Ishikawa (cell line): ENCODE measurements at regions not wholly inside any gene's neighbourhood (a gene's known extent, or its start where the extent isn't known, plus 50 kb on each side); places are given as distances from the start of the nearest gene placed in this dataset.

Experiments
- CEBPB ChIP-seq: IDR thresholded peaks from 2 replicates; pipeline ENCODE4 v1.6.1; 2012
- CREB1 ChIP-seq: IDR thresholded peaks from 2 replicates; pipeline ENCODE4 v1.6.1; 2012; ENCODE audit warnings: low read depth
- EGR1 ChIP-seq: IDR thresholded peaks from 2 replicates; pipeline ENCODE4 v1.6.1; 2012
- EP300 ChIP-seq: IDR thresholded peaks from 2 replicates; pipeline ENCODE4 v1.6.1; 2012; ENCODE audit warnings: borderline replicate concordance
- FOXM1 ChIP-seq: IDR thresholded peaks from 2 replicates; pipeline ENCODE4 v1.6.1; 2012; ENCODE audit warnings: low read depth, borderline replicate concordance
- MAX ChIP-seq: IDR thresholded peaks from 2 replicates; pipeline ENCODE4 v1.6.1; 2012
- NFIC ChIP-seq: IDR thresholded peaks from 2 replicates; pipeline ENCODE4 v1.6.1; 2012
- RAD21 ChIP-seq: IDR thresholded peaks from 2 replicates; pipeline ENCODE4 v1.6.1; 2012; ENCODE audit warnings: low read depth
- REST ChIP-seq: IDR thresholded peaks from 2 replicates; pipeline ENCODE4 v1.6.1; 2012; ENCODE audit warnings: low read depth, mild to moderate bottlenecking
- TAF1 ChIP-seq: IDR thresholded peaks from 2 replicates; pipeline ENCODE4 v1.6.1; 2012; ENCODE audit warnings: low read depth, mild to moderate bottlenecking
- TCF12 ChIP-seq: IDR thresholded peaks from 2 replicates; pipeline ENCODE4 v1.6.1; 2012; ENCODE audit warnings: low read depth
- TEAD4 ChIP-seq: IDR thresholded peaks from 2 replicates; pipeline ENCODE4 v1.6.1; 2012
- USF1 ChIP-seq: IDR thresholded peaks from 2 replicates; pipeline ENCODE4 v1.6.1; 2012
- YY1 ChIP-seq: IDR thresholded peaks from 2 replicates; pipeline ENCODE4 v1.6.1; 2012; ENCODE audit warnings: low read depth
- ZBTB7A ChIP-seq: IDR thresholded peaks from 2 replicates; pipeline ENCODE4 v1.6.1; 2012; ENCODE audit warnings: low read depth

GRCh38 chr2:173520918-173521317 is 166.2 kb downstream of the CDCA7 start:
- TF ChIP-seq RAD21 (no peak), YY1 (no peak), TEAD4 (no peak), TCF12 (no peak), FOXM1 (no peak), CREB1 (no peak), CEBPB (no peak), EP300 (no peak), MAX (no peak), NFIC (no peak), REST (no peak), EGR1 (no peak), ZBTB7A (no peak), USF1 (no peak), TAF1 (no peak)

GRCh38 chr2:173521450-173522192 is 166.9 kb downstream of the CDCA7 start:
- no peak for TF ChIP-seq MAX
- no peak for TF ChIP-seq TAF1
- no peak for TF ChIP-seq TEAD4
- no peak for TF ChIP-seq REST
- TF ChIP-seq YY1: no peak

- no peak for TF ChIP-seq CEBPB
- no peak for TF ChIP-seq CREB1
- TF ChIP-seq NFIC: no peak
- no peak for TF ChIP-seq REST
- TF ChIP-seq USF1: no peak
- TF ChIP-seq ZBTB7A: no peak
Measured at GRCh38 chr2:173523497-173523896, 168.8 kb downstream of the CDCA7 start.

GRCh38 chr2:173524256-173524955 is 169.7 kb downstream of the CDCA7 start:
- no peak for TF ChIP-seq USF1

- TF ChIP-seq REST (no peak), CEBPB (no peak), ZBTB7A (no peak), RAD21 (no peak), TCF12 (no peak), NFIC (no peak), EP300 (no peak), USF1 (no peak), TEAD4 (no peak), CREB1 (no peak), TAF1 (no peak), MAX (no peak), EGR1 (no peak), YY1 (no peak), FOXM1 (no peak)
Measured at GRCh38 chr2:173537694-173538093, 183.0 kb downstream of the CDCA7 start.
